GM18861 (cell line): ENCODE measurements at regions not wholly inside any gene's neighbourhood (a gene's known extent, or its start where the extent isn't known, plus 50 kb on each side); places are given as distances from the start of the nearest gene placed in this dataset.

Source experiments
- ATAC-seq: cut with Tn5 transposase; IDR thresholded peaks from one replicate; pipeline ENCODE4 v1.9.1; 2021; ENCODE audit not compliant: unreplicated experiment

DNA sequence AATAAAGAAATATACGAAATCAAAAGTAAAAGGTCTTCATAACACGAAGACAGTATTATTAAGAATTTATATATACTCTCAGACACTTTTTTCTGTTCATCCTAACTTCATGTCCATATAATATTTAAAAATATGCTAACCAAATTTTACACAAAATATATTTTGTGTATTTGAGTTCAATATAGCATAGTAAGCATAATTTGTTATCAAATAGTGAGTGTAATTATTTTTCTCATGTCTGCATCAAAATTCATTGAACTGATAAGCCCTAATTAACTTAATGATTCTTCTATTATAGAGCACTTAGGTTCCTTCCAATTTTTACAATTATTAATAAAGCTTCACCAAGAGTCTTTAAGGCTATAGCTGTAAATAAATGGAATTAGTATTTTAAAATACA is 99.7 kb upstream of the SYT1 start:
- ATAC-seq = no peak

DNA sequence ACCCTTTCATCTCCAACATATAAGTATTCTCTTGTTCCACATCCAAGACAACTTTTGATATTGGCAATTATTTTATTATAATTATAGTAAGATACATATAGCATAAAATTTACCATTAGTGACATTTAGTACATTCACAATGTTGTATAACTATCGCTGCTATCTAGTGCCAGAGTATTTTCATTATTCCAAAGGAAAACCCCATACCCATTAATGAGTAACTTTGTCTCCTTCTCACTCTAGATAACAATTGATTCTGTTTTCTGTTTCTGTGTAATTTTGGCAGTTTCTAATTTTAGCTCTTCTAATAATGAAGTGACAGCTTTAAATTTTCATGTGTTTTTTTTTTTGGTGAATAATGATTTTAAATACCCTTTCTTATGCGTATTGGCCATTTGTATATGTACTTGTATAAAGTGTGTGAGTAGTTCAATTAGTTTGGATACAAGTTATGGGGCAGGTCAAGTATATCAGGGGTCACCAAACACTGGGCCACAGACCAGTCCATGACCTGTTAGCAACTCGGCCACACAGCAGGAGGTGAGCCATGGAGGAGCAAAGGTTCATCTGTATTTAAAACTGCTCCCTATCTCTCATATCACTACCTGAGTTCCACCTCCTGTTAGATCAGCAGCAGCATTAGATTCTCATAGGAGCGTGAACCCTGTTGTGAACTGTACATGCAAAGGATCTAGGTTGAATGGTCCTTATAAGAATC is 97.2 kb upstream of the SYT1 start:
- no peak for ATAC-seq

GRCh38 chr12:78778339-78778738 is 86.2 kb upstream of the SYT1 start:
- no peak for ATAC-seq

- ATAC-seq = no peak
Measured at GRCh38 chr12:78787576-78787975, 77.0 kb upstream of the SYT1 start.

DNA sequence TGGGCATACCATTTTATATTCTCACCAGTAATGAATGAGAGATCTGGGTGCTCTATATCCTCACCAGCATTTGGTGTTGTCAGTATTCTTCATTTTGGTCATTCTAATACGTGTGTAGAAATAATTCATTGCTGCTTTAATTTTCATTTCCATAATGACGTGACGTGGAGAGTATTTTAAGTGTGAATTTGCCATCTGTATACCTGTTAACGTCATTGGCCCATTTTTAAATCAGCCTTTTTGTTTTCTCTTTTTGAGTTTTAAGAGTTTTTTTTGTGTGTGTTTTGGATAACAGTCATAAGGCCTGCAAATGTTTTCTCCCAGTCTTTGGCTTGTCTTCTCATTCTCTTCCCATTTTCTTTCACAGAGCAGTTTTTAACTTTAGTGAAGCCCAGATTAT is 74.4 kb upstream of the SYT1 start:
- ATAC-seq = no peak

DNA sequence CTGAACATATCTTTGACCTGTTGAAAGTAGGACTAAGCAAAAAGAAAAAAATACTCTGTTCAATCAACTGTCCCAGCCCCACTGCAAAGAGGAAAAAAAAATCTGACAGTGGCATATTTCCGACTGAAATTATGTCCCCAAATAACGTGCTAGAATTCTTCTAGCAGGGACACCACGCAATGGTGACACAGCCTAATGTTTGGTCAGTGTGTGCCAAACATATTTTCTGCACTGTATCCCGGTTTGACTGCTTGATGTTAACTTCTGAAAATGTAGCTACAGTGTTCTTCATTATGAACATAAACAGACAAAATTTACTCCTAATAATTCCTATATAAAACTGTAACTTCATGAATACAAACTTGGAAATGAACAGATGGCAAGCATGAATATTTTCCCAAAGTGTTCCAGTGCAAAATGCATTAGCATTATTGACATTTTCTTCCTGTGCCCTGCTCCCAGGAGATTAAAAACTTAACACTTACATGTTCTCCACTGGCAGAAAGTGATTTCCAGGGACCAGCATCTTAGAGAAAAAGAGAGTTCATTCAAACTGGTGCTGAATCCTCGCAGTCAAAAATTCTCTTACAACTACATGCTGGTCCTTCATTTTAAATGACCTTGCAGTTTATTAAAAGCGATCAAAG is 72.4 kb upstream of the SYT1 start:
- no peak for ATAC-seq

DNA sequence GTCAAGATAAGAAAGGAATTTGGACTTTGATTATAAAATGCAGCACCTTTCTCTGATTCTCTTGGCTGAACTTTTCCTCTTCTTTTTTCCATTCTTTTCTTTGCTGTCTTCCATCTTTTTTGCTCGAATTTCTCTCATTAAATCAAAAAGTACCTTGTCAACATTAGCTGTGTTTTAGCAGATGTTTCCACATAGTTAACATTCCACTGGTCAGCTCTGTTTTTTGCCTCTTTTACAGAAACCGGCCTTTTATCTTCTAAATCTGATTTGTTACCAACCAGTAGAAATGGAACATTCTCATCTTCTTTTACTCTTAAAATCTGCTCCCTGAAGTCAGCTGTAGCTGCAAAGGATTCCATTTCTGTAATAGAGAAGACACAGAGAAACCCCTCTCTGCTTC is 71.1 kb upstream of the SYT1 start:
- no peak for ATAC-seq

- no peak for ATAC-seq
Measured at GRCh38 chr12:78793982-78794381, 70.6 kb upstream of the SYT1 start.

DNA sequence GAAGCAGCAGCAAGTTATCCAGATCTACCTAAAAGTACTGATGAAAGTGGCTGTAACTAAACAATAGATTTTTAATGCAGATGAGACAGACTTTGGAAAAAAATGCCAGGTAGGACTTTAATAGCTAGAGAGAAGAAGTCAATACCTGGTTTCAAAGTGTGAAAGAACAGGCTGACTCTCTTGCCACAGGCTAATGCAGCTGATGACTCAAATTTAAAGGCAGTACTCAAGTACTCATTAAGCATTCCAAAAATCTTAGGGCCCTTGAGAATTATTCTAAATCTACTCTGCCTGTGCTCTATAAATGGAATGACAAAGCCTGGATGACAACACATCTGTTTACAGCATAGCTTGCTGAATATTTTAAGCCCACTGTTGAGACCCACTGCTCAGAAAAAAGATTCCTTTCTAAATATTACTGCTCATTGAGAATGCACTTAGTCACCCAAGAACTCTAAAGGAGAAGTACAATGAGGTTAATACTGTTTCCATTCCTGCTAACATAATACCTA is 68.6 kb upstream of the SYT1 start:
- no peak for ATAC-seq

GRCh38 chr12:78797196-78797931 is 67.2 kb upstream of the SYT1 start:
- no peak for ATAC-seq

DNA sequence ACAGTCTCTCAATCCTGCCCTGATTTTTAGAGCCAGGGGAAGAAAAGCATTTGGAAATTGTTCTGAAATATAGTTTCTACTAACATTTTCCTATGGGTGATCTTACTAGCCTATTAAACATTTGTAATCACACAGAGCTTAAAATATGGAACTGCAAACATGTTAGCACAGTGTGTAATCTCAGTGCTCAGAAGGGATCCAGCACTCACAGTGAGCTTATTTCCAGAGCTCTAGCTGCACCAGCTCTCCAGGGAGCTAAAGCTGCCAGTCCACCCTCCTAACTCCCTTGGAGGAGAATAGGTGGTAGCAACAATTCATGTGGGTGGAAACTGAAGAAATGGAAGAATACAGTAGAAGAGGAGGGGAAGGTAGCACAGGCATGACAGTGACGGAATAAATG is 64.9 kb upstream of the SYT1 start:
- ATAC-seq = no peak

DNA sequence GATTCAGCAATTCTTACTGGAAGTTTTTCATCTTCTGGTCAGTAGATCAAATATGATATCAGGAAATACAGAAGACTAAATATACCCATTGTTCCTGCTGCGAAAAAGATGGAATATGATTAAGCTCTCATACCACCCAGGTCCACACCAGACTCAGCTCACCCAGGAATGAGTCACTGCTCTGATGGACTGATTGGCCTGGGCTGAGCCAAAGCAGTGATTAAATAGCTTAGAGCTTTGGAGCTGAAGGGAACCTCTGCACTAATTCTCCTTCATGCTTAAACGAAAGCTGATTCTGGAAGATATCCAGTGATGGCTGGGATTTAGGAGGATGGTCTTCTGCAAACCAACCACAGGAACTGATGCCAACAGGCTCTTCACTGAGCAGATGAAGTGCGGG is 62.0 kb upstream of the SYT1 start:
- ATAC-seq = no peak

DNA sequence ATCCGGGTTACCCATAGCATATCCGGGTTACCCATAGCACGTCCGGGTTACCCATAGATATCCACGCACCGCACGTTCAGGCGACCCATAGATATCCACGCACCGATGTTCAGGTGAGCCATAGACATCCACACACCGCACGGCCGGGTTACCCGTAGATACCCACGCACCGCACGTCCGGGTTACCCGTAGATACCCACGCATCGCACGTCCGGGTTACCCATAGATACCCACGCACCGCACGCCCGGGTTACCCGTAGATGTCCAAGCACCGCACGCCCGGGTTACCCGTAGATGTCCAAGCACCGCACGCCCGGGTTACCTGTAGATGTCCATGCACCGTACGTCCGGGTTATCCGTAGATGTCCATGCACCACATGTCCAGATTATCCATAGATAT is 60.3 kb upstream of the SYT1 start:
- no peak for ATAC-seq
